Panc1 (cell line): ENCODE measurements at regions not wholly inside any gene's neighbourhood (a gene's known extent, or its start where the extent isn't known, plus 50 kb on each side); places are given as distances from the start of the nearest gene placed in this dataset.

ENCODE experiments used
- CTCF ChIP-seq: fragments of 450-650 bp; IDR thresholded peaks from 2 replicates; pipeline ENCODE4 v1.5.1; 2017; ENCODE audit warnings: mild to moderate bottlenecking
- POLR2AphosphoS5 ChIP-seq: IDR thresholded peaks from 2 replicates; pipeline ENCODE4 v1.6.1; 2012; ENCODE audit warnings: mild to moderate bottlenecking, low read depth, low read length, moderate library complexity
- SIN3A ChIP-seq: IDR thresholded peaks from 2 replicates; pipeline ENCODE4 v1.6.1; 2012; ENCODE audit warnings: low read depth, mild to moderate bottlenecking, low read length, moderate library complexity, borderline replicate concordance; ENCODE audit not compliant: insufficient read depth
- TCF7L2 ChIP-seq: IDR thresholded peaks from 2 replicates; pipeline ENCODE4 v1.6.1; 2011; ENCODE audit warnings: mild to moderate bottlenecking, low read depth, low read length, inconsistent platforms

- TF ChIP-seq POLR2AphosphoS5 (no peak), CTCF (no peak), TCF7L2 (no peak), SIN3A (no peak)
Observed at GRCh38 chr6:170142559-170142958, 148.3 kb downstream of the DLL1 start.
